Mucosa of gallbladder (tissue), 1 donor: ENCODE measurements at regions not wholly inside any gene's neighbourhood (a gene's known extent, or its start where the extent isn't known, plus 50 kb on each side); places are given as distances from the start of the nearest gene placed in this dataset.
"Not testable (repeated sequence)": the region's sequence is repeated elsewhere in the genome, so short reads cannot be mapped to it uniquely, and the experiment has no call there.

ENCODE experiments used
- DNase-seq: peaks from one replicate; pipeline ENCODE4 v3.0.0-alpha.2; 2020; ENCODE audit warnings: low spot score
- donor health status: DM: no; HTN: no; CAD: no.

- DNase-seq, result no peak
These were observed 183.6 kb upstream of the TNC start for GRCh38 chr9:115301581-115301980.

GRCh38 chr9:115305543-115305942, 187.6 kb upstream of the TNC start:
- no peak for DNase-seq

- DNase-seq, result no peak
These were observed 188.9 kb upstream of the TNC start for GRCh38 chr9:115306865-115307264.

- no peak for DNase-seq
These were observed 195.6 kb upstream of the TNC start for GRCh38 chr9:115313545-115313944.

- DNase-seq, result no peak
These were observed 208.5 kb upstream of the TNC start for GRCh38 chr9:115326461-115326860.

- no peak for DNase-seq
These were observed 209.6 kb upstream of the TNC start for GRCh38 chr9:115327436-115328122.

GRCh38 chr9:115328228-115328627, 210.3 kb upstream of the TNC start:
- no peak for DNase-seq

- no peak for DNase-seq
These were observed 210.7 kb upstream of the TNC start for GRCh38 chr9:115328677-115329076.

GRCh38 chr9:115333277-115334070, 215.5 kb upstream of the TNC start:
- DNase-seq, result no peak

GRCh38 chr9:115335439-115335838, 217.5 kb upstream of the TNC start:
- DNase-seq, result no peak

- no peak for DNase-seq
These were observed 222.4 kb upstream of the TNC start for GRCh38 chr9:115340314-115340713.

- DNase-seq, result no peak
These were observed 223.5 kb upstream of the TNC start for GRCh38 chr9:115341426-115341825.

GRCh38 chr9:115347776-115348175, 229.8 kb upstream of the TNC start:
- DNase-seq, result not testable (repeated sequence)

GRCh38 chr9:115348936-115349335, 231.0 kb upstream of the TNC start:
- not testable (repeated sequence) for DNase-seq

- no peak for DNase-seq
These were observed 231.6 kb upstream of the TNC start for GRCh38 chr9:115349542-115349941.

GRCh38 chr9:115350548-115350947, 232.6 kb upstream of the TNC start:
- no peak for DNase-seq

GRCh38 chr9:115353681-115354080, 235.7 kb upstream of the TNC start:
- DNase-seq, result no peak

GRCh38 chr9:115357821-115358220, 239.9 kb upstream of the TNC start:
- no peak for DNase-seq

GRCh38 chr9:115359017-115359780, 241.2 kb upstream of the TNC start:
- no peak for DNase-seq

- DNase-seq, result no peak
These were observed 242.2 kb upstream of the TNC start for GRCh38 chr9:115360122-115360521.

- DNase-seq, result no peak
These were observed 244.1 kb upstream of the TNC start for GRCh38 chr9:115362101-115362500.

GRCh38 chr9:115362640-115363039, 244.7 kb upstream of the TNC start:
- no peak for DNase-seq

- DNase-seq, result no peak
These were observed 247.0 kb upstream of the TNC start for GRCh38 chr9:115364991-115365390.
